GM18499 (cell line): ENCODE measurements at regions not wholly inside any gene's neighbourhood (a gene's known extent, or its start where the extent isn't known, plus 50 kb on each side); places are given as distances from the start of the nearest gene placed in this dataset.

ENCODE experiments used
- ATAC-seq: cut with Tn5 transposase; IDR thresholded peaks from one replicate; pipeline ENCODE4 v1.9.1; 2021; ENCODE audit warnings: moderate number of reproducible peaks; ENCODE audit not compliant: insufficient read depth, unreplicated experiment

GRCh38 chr10:56973766-56974165 is 612.7 kb upstream of the ZWINT start:
- no peak for ATAC-seq

- ATAC-seq = no peak
Observed at GRCh38 chr10:56943221-56943755, 582.2 kb upstream of the ZWINT start.

- no peak for ATAC-seq
Observed at GRCh38 chr10:56934515-56934914, 573.5 kb upstream of the ZWINT start.

GRCh38 chr10:56928714-56929113 is 567.7 kb upstream of the ZWINT start:
- no peak for ATAC-seq

GRCh38 chr10:56927701-56928100 is 566.6 kb upstream of the ZWINT start:
- ATAC-seq = no peak

- ATAC-seq = no peak
Observed at GRCh38 chr10:56920601-56921261, 559.7 kb upstream of the ZWINT start.

- ATAC-seq = no peak
Observed at GRCh38 chr10:56912043-56912442, 551.0 kb upstream of the ZWINT start.

GRCh38 chr10:56905051-56905450 is 544.0 kb upstream of the ZWINT start:
- no peak for ATAC-seq

GRCh38 chr10:56902554-56902953 is 541.5 kb upstream of the ZWINT start:
- no peak for ATAC-seq

- no peak for ATAC-seq
Observed at GRCh38 chr10:56895306-56895705, 534.2 kb upstream of the ZWINT start.

- no peak for ATAC-seq
Observed at GRCh38 chr10:56881218-56881617, 520.2 kb upstream of the ZWINT start.

GRCh38 chr10:56880606-56881005 is 519.5 kb upstream of the ZWINT start:
- ATAC-seq = no peak

- no peak for ATAC-seq
Observed at GRCh38 chr10:56874950-56875349, 513.9 kb upstream of the ZWINT start.

GRCh38 chr10:56871160-56871668 is 510.2 kb upstream of the ZWINT start:
- no peak for ATAC-seq

- ATAC-seq = no peak
Observed at GRCh38 chr10:56867236-56867635, 506.2 kb upstream of the ZWINT start.

- ATAC-seq = no peak
Observed at GRCh38 chr10:56856569-56856968, 495.5 kb upstream of the ZWINT start.

GRCh38 chr10:56844978-56845529 is 484.0 kb upstream of the ZWINT start:
- ATAC-seq = no peak

GRCh38 chr10:56836659-56837058 is 475.6 kb upstream of the ZWINT start:
- no peak for ATAC-seq

GRCh38 chr10:56831681-56832080 is 470.6 kb upstream of the ZWINT start:
- no peak for ATAC-seq

GRCh38 chr10:56823849-56824248 is 462.8 kb upstream of the ZWINT start:
- ATAC-seq = peak; percentile 55

- no peak for ATAC-seq
Observed at GRCh38 chr10:56805022-56805421, 444.0 kb upstream of the ZWINT start.

- no peak for ATAC-seq
Observed at GRCh38 chr10:56785292-56785691, 424.2 kb upstream of the ZWINT start.
